Gastroesophageal sphincter (tissue), 3 donors: ENCODE measurements at regions not wholly inside any gene's neighbourhood (a gene's known extent, or its start where the extent isn't known, plus 50 kb on each side); places are given as distances from the start of the nearest gene placed in this dataset.
"Not testable (repeated sequence)": the region's sequence is repeated elsewhere in the genome, so short reads cannot be mapped to it uniquely, and the experiment has no call there.

Experiments
- CTCF ChIP-seq, 4 experiments: fragments of 200-600 bp in 2 of 4; fragments of 450-650 bp in 2 of 4; sonication (generic) in 1 of 4; IDR thresholded peaks; one replicate each; pipeline ENCODE4 v1.5.1; 2017 to 2019; ENCODE audit warnings: antibody characterized with exemption in 4 of 4, mild to moderate bottlenecking in 2 of 4, moderate library complexity in 2 of 4
- EP300 ChIP-seq: sonication (generic); formaldehyde crosslinking; IDR thresholded peaks from one replicate; pipeline ENCODE4 v1.6.1; 2017; ENCODE audit warnings: antibody characterized with exemption, mild to moderate bottlenecking
- POLR2A ChIP-seq, 2 donors: fragments of 450-650 bp; IDR thresholded peaks; one replicate each; pipeline ENCODE4 v1.6.1; 2017; ENCODE audit warnings: antibody characterized with exemption in 2 of 2, mild to moderate bottlenecking in 2 of 2, moderate library complexity in 1 of 2
- POLR2AphosphoS5 ChIP-seq: sonication (generic); formaldehyde crosslinking; IDR thresholded peaks from one replicate; pipeline ENCODE4 v1.6.1; 2017; ENCODE audit warnings: antibody characterized with exemption

- not testable (repeated sequence) for TF ChIP-seq CTCF (IDR thresholded peaks at IDR 0.05); POLR2A (IDR thresholded peaks at IDR 0.05); POLR2AphosphoS5; EP300
These were observed 311.4 kb upstream of the WSB1 start for GRCh38 chr17:26982563-26982962.
